ENCODE measurements at regions not wholly inside any gene's neighbourhood (a gene's known extent, or its start where the extent isn't known, plus 50 kb on each side); places are given as distances from the start of the nearest gene placed in this dataset.

- Histone ChIP-seq H3K4me3 (IDR thresholded peaks at IDR 0.05; ENCODE audit: insufficient read depth, low read depth, low read length) (no peak overlapping the region), H3K4me1 (ENCODE audit: low read depth, poor library complexity, severe bottlenecking) (peaks cover 40% of the 10 kb centered on the region), H2AFZ (ENCODE audit: low read depth) (no peak overlapping the region), H4K20me1 (ENCODE audit: insufficient read depth) (no peaks in the 10 kb centered on the region), H3K4me2 (no peak overlapping the region), H3K27ac (no peak overlapping the region), H3K27me3 (ENCODE audit: insufficient read depth, low read depth) (no peaks in the 10 kb centered on the region), H3K36me3 (ENCODE audit: insufficient read depth) (no peaks in the 10 kb centered on the region), H3K79me2 (ENCODE audit: insufficient read depth, low read depth) (no peaks in the 10 kb centered on the region), H3K9ac (no peak overlapping the region)
- no peak for TF ChIP-seq CTCF (conservative IDR thresholded peaks at IDR 0.05; ENCODE audit: low read depth, low read length)
Measured at GRCh38 chr2:185643434-185643833, 95.2 kb upstream of the FSIP2 start.

- Histone ChIP-seq H3K4me2 (no peak overlapping the region), H3K9ac (no peak overlapping the region), H3K27me3 (ENCODE audit: insufficient read depth, low read depth) (no peaks in the 10 kb centered on the region), H4K20me1 (ENCODE audit: insufficient read depth) (no peaks in the 10 kb centered on the region), H3K4me3 (IDR thresholded peaks at IDR 0.05; ENCODE audit: insufficient read depth, low read depth, low read length) (no peak overlapping the region), H2AFZ (ENCODE audit: low read depth) (no peak overlapping the region), H3K79me2 (ENCODE audit: insufficient read depth, low read depth) (no peaks in the 10 kb centered on the region), H3K36me3 (ENCODE audit: insufficient read depth) (no peaks in the 10 kb centered on the region), H3K4me1 (ENCODE audit: low read depth, poor library complexity, severe bottlenecking) (peaks cover 26% of the 10 kb centered on the region), H3K27ac (no peak overlapping the region)
- TF ChIP-seq CTCF (conservative IDR thresholded peaks at IDR 0.05; ENCODE audit: low read depth, low read length): no peak
Measured at GRCh38 chr2:185644828-185645227, 93.8 kb upstream of the FSIP2 start.

GRCh38 chr2:185645529-185645928 is 93.1 kb upstream of the FSIP2 start:
- H3K4me1 ChIP-seq (ENCODE audit: low read depth, poor library complexity, severe bottlenecking): peaks cover 19% of the 10 kb centered on the region
- H3K36me3 ChIP-seq (ENCODE audit: insufficient read depth): no peaks in the 10 kb centered on the region
- H3K79me2 ChIP-seq (ENCODE audit: insufficient read depth, low read depth): no peaks in the 10 kb centered on the region
- no peaks in the 10 kb centered on the region for H4K20me1 ChIP-seq (ENCODE audit: insufficient read depth)
- H3K27ac ChIP-seq: no peak overlapping the region
- no peaks in the 10 kb centered on the region for H3K27me3 ChIP-seq (ENCODE audit: insufficient read depth, low read depth)
- H3K9ac ChIP-seq: no peak overlapping the region
- no peak overlapping the region for H3K4me3 ChIP-seq (IDR thresholded peaks at IDR 0.05; ENCODE audit: insufficient read depth, low read depth, low read length)
- TF ChIP-seq CTCF (conservative IDR thresholded peaks at IDR 0.05; ENCODE audit: low read depth, low read length): no peak
- H2AFZ ChIP-seq (ENCODE audit: low read depth): no peak overlapping the region
- no peak overlapping the region for H3K4me2 ChIP-seq

GRCh38 chr2:185658750-185659149 is 79.9 kb upstream of the FSIP2 start:
- no peaks in the 10 kb centered on the region for H3K27me3 ChIP-seq (ENCODE audit: insufficient read depth, low read depth)
- no peak for TF ChIP-seq CTCF (conservative IDR thresholded peaks at IDR 0.05; ENCODE audit: low read depth, low read length)

More at GRCh38 chr2:185658750-185659149, 79.9 kb upstream of the FSIP2 start:
- Histone ChIP-seq H3K36me3 (ENCODE audit: insufficient read depth) (no peaks in the 10 kb centered on the region), H3K4me1 (ENCODE audit: low read depth, poor library complexity, severe bottlenecking) (peaks cover 17% of the 10 kb centered on the region), H3K9ac (no peak overlapping the region), H4K20me1 (ENCODE audit: insufficient read depth) (no peaks in the 10 kb centered on the region), H3K4me2 (no peak overlapping the region), H3K27ac (no peak overlapping the region), H3K79me2 (ENCODE audit: insufficient read depth, low read depth) (no peaks in the 10 kb centered on the region), H3K4me3 (IDR thresholded peaks at IDR 0.05; ENCODE audit: insufficient read depth, low read depth, low read length) (no peak overlapping the region), H2AFZ (ENCODE audit: low read depth) (no peak overlapping the region)

Measured in KMS-11 (cell line).